ENCODE measurements at regions not wholly inside any gene's neighbourhood (a gene's known extent, or its start where the extent isn't known, plus 50 kb on each side); places are given as distances from the start of the nearest gene placed in this dataset.
A peak's percentile ranks its signal among the peaks of the same experiment; 100 is the strongest.
"Not testable (repeated sequence)": the region's sequence is repeated elsewhere in the genome, so short reads cannot be mapped to it uniquely, and the experiment has no call there.

GRCh38 chr4:28279249-28279648, 1418.6 kb downstream of the STIM2 start:
- Histone ChIP-seq H3K27me3 (ENCODE audit: insufficient read depth, low read length) (no peaks in the 10 kb centered on the region), H3K9me3 (ENCODE audit: control insufficient read depth in 1 of 2, low read length in 2 of 2) (no peaks in the 10 kb centered on the region), H3K36me3 (ENCODE audit: insufficient read depth, low read length) (no peaks in the 10 kb centered on the region), H3K4me1 (ENCODE audit: insufficient read depth, low read length) (no peaks in the 10 kb centered on the region), H3K27ac (ENCODE audit: low read depth, low read length) (no peak overlapping the region), H3K4me3 (ENCODE audit: low read length in 2 of 2) (no peak overlapping the region)
- no peaks in the 10 kb centered on the region for H3K4me1 Mint-ChIP-seq
- no peak overlapping the region for H3K27ac Mint-ChIP-seq
- H3K27me3 Mint-ChIP-seq = no peaks in the 10 kb centered on the region
- ChIA-PET POLR2A (ENCODE audit: partially characterized antibody) (no interaction called here), CTCF (ENCODE audit: partially characterized antibody) (no interaction called here)
- DNase-seq = no peak
- peaks cover 0 to 23% (median 11%) of the 10 kb centered on the region in 8 donors for H3K9me3 Mint-ChIP-seq
- no peaks in the 10 kb centered on the region for H3K36me3 Mint-ChIP-seq
- intact Hi-C loops (cut with micrococcal nuclease) = no loop called here
- no peak overlapping the region for H3K4me3 Mint-ChIP-seq

GRCh38 chr4:28286266-28286665, 1425.6 kb downstream of the STIM2 start:
- intact Hi-C loops (cut with micrococcal nuclease); H3K4me1 Mint-ChIP-seq; H3K36me3 ChIP-seq (ENCODE audit: insufficient read depth, low read length); H3K27me3 Mint-ChIP-seq; POLR2A ChIA-PET (ENCODE audit: partially characterized antibody); H3K27me3 ChIP-seq (ENCODE audit: insufficient read depth, low read length); H3K27ac Mint-ChIP-seq; H3K27ac ChIP-seq (ENCODE audit: low read depth, low read length); H3K36me3 Mint-ChIP-seq; H3K4me3 ChIP-seq (ENCODE audit: low read length in 2 of 2); H3K4me1 ChIP-seq (ENCODE audit: insufficient read depth, low read length); H3K9me3 ChIP-seq (ENCODE audit: control insufficient read depth in 1 of 2, low read length in 2 of 2); H3K4me3 Mint-ChIP-seq; CTCF ChIA-PET (ENCODE audit: partially characterized antibody): not testable (repeated sequence)
- H3K9me3 Mint-ChIP-seq = peaks cover 0 to 32% (median 8%) of the 10 kb centered on the region in 8 donors
- DNase-seq = peak in 1 of 5 donors; percentile 22

DNA sequence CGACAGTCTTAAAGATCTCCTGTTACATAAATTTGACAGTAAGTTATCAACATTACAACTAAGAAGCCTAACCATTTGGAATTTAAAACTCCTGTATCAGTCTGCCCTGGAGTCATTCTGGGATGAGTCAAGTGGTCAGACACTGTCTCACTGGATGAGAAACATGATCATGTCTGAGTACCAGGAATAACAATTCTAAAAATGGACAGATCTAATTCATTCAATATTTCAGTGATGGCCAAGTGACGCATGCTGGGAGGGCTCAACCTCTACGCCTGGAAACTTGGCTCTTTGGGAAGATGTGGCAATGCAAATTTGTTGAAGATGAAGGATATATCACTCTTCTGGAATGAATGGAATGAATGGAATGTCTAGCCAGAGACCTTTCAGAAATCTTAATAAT, 1427.2 kb downstream of the STIM2 start:
- Histone ChIP-seq H3K36me3 (ENCODE audit: insufficient read depth, low read length) (no peaks in the 10 kb centered on the region), H3K27ac (ENCODE audit: low read depth, low read length) (no peak overlapping the region), H3K4me1 (ENCODE audit: insufficient read depth, low read length) (no peaks in the 10 kb centered on the region), H3K27me3 (ENCODE audit: insufficient read depth, low read length) (no peaks in the 10 kb centered on the region), H3K9me3 (ENCODE audit: control insufficient read depth in 1 of 2, low read length in 2 of 2) (no peaks in the 10 kb centered on the region), H3K4me3 (ENCODE audit: low read length in 2 of 2) (no peak overlapping the region)
- Mint-ChIP-seq H3K9me3 (peaks cover 0 to 19% (median 4%) of the 10 kb centered on the region in 8 donors), H3K27ac (no peak overlapping the region), H3K36me3 (no peaks in the 10 kb centered on the region), H3K27me3 (no peaks in the 10 kb centered on the region), H3K4me3 (no peak overlapping the region), H3K4me1 (no peaks in the 10 kb centered on the region)
- ChIA-PET CTCF (ENCODE audit: partially characterized antibody) (no interaction called here), POLR2A (ENCODE audit: partially characterized antibody) (no interaction called here)
- no peak for DNase-seq
- intact Hi-C loops (cut with micrococcal nuclease) = no loop called here

- no peaks in the 10 kb centered on the region for H3K27me3 Mint-ChIP-seq
- no peak for DNase-seq
- H3K36me3 Mint-ChIP-seq = no peaks in the 10 kb centered on the region
- no peak overlapping the region for H3K27ac Mint-ChIP-seq
- H3K4me3 ChIP-seq (ENCODE audit: low read length in 2 of 2) = no peak overlapping the region
- H3K9me3 Mint-ChIP-seq = peaks cover 0 to 23% (median 10%) of the 10 kb centered on the region in 8 donors
- H3K4me1 ChIP-seq (ENCODE audit: insufficient read depth, low read length) = no peaks in the 10 kb centered on the region
- ChIA-PET CTCF (ENCODE audit: partially characterized antibody) (no interaction called here), POLR2A (ENCODE audit: partially characterized antibody) (no interaction called here)
- no peaks in the 10 kb centered on the region for H3K4me1 Mint-ChIP-seq
- H3K36me3 ChIP-seq (ENCODE audit: insufficient read depth, low read length) = no peaks in the 10 kb centered on the region
- intact Hi-C loops (cut with micrococcal nuclease) = no loop called here
- H3K27ac ChIP-seq (ENCODE audit: low read depth, low read length) = no peak overlapping the region
- no peaks in the 10 kb centered on the region for H3K27me3 ChIP-seq (ENCODE audit: insufficient read depth, low read length)
- H3K9me3 ChIP-seq (ENCODE audit: control insufficient read depth in 1 of 2, low read length in 2 of 2) = peaks cover 0 to 4% of the 10 kb centered on the region in 2 donors
- no peak overlapping the region for H3K4me3 Mint-ChIP-seq
These were observed 1435.6 kb downstream of the STIM2 start for GRCh38 chr4:28296239-28296638.

- Histone ChIP-seq H3K9me3 (ENCODE audit: control insufficient read depth in 1 of 2, low read length in 2 of 2) (no peaks in the 10 kb centered on the region), H3K4me3 (ENCODE audit: low read length in 2 of 2) (no peak overlapping the region), H3K4me1 (ENCODE audit: insufficient read depth, low read length) (no peaks in the 10 kb centered on the region), H3K27ac (ENCODE audit: low read depth, low read length) (no peak overlapping the region), H3K36me3 (ENCODE audit: insufficient read depth, low read length) (no peaks in the 10 kb centered on the region), H3K27me3 (ENCODE audit: insufficient read depth, low read length) (no peaks in the 10 kb centered on the region)
- intact Hi-C loops (cut with micrococcal nuclease) = no loop called here
- POLR2A ChIA-PET (ENCODE audit: partially characterized antibody) = no interaction called here
- Mint-ChIP-seq H3K4me3 (no peak overlapping the region), H3K4me1 (no peaks in the 10 kb centered on the region), H3K27me3 (no peaks in the 10 kb centered on the region), H3K9me3 (peaks cover 0 to 20% (median 8%) of the 10 kb centered on the region in 8 donors), H3K36me3 (no peaks in the 10 kb centered on the region), H3K27ac (no peak overlapping the region)
- no peak for DNase-seq
- CTCF ChIA-PET (ENCODE audit: partially characterized antibody) = no interaction called here
These were observed 1450.3 kb downstream of the STIM2 start for GRCh38 chr4:28310926-28311325.

DNA sequence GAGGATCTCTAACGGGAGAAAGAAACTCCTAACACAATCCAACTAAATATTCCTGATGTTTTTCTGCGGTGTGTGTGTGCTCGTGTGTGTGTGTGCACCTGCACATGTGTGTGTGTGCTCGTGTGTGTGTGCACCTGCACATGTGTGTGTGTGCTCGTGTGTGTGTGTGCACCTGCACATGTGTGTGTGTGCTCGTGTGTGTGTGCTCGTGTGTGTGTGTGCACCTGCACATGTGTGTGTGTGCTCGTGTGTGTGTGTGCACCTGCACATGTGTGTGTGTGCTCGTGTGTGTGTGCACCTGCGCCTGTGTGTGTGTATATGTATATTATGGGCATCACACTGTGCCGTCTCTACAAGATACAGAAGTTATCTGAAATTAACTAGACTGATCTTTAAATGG, 1451.9 kb downstream of the STIM2 start:
- H3K27ac Mint-ChIP-seq; CTCF ChIA-PET (ENCODE audit: partially characterized antibody); H3K4me1 ChIP-seq (ENCODE audit: insufficient read depth, low read length); H3K4me3 Mint-ChIP-seq; H3K4me3 ChIP-seq (ENCODE audit: low read length in 2 of 2); H3K27me3 Mint-ChIP-seq; H3K36me3 ChIP-seq (ENCODE audit: insufficient read depth, low read length); H3K36me3 Mint-ChIP-seq; H3K27me3 ChIP-seq (ENCODE audit: insufficient read depth, low read length); H3K4me1 Mint-ChIP-seq; H3K27ac ChIP-seq (ENCODE audit: low read depth, low read length); DNase-seq; H3K9me3 ChIP-seq (ENCODE audit: control insufficient read depth in 1 of 2, low read length in 2 of 2); POLR2A ChIA-PET (ENCODE audit: partially characterized antibody); intact Hi-C loops (cut with micrococcal nuclease): not testable (repeated sequence)
- H3K9me3 Mint-ChIP-seq = peaks cover 0 to 18% (median 8%) of the 10 kb centered on the region in 8 donors

GRCh38 chr4:28313729-28314713, 1453.4 kb downstream of the STIM2 start:
- intact Hi-C loops (cut with micrococcal nuclease) = no loop called here
- Histone ChIP-seq H3K9me3 (ENCODE audit: control insufficient read depth in 1 of 2, low read length in 2 of 2) (no peaks in the 10 kb centered on the region), H3K4me1 (ENCODE audit: insufficient read depth, low read length) (no peaks in the 10 kb centered on the region), H3K4me3 (ENCODE audit: low read length in 2 of 2) (no peak overlapping the region), H3K36me3 (ENCODE audit: insufficient read depth, low read length) (no peaks in the 10 kb centered on the region), H3K27me3 (ENCODE audit: insufficient read depth, low read length) (no peaks in the 10 kb centered on the region), H3K27ac (ENCODE audit: low read depth, low read length) (no peak overlapping the region)
- H3K9me3 Mint-ChIP-seq = peaks cover 0 to 17% (median 4%) of the 10 kb centered on the region in 8 donors
- ChIA-PET POLR2A (ENCODE audit: partially characterized antibody) (no interaction called here), CTCF (ENCODE audit: partially characterized antibody) (no interaction called here)
- no peak overlapping the region for H3K27ac Mint-ChIP-seq
- no peaks in the 10 kb centered on the region for H3K4me1 Mint-ChIP-seq
- no peaks in the 10 kb centered on the region for H3K27me3 Mint-ChIP-seq
- no peaks in the 10 kb centered on the region for H3K36me3 Mint-ChIP-seq
- H3K4me3 Mint-ChIP-seq = no peak overlapping the region
- no peak for DNase-seq

Data from CD4-positive, alpha-beta memory T cell (primary cell).